GM12878 (cell line): ENCODE measurements at regions not wholly inside any gene's neighbourhood (a gene's known extent, or its start where the extent isn't known, plus 50 kb on each side); places are given as distances from the start of the nearest gene placed in this dataset.

Experiments
- ATF2 ChIP-seq: IDR thresholded peaks from 2 replicates; pipeline ENCODE4 v1.6.1; 2012; ENCODE audit warnings: low read length, inconsistent platforms
- BCL11A ChIP-seq: IDR thresholded peaks from 2 replicates; pipeline ENCODE4 v1.6.1; 2011; ENCODE audit warnings: low read depth, low read length
- BHLHE40 ChIP-seq, 2 experiments: fragments of 450-650 bp in 1 of 2; IDR thresholded peaks; 2 replicates each; pipeline ENCODE4 v1.6.1; 2011 to 2017; ENCODE audit warnings: low read depth in 2 of 2, borderline replicate concordance in 1 of 2, improper control_type of control experiment in 1 of 2, low read length in 1 of 2, mild to moderate bottlenecking in 1 of 2
- CTCF ChIP-seq, 3 experiments: IDR thresholded peaks in 2 of 3; conservative IDR thresholded peaks in 1 of 3; 2 replicates each; pipeline ENCODE4 v1.5.1; 2011; ENCODE audit warnings: low read depth in 3 of 3, low read length in 3 of 3, mild to moderate bottlenecking in 3 of 3, control low read depth in 2 of 3, moderate library complexity in 2 of 3, inconsistent platforms in 1 of 3, mixed read lengths in 1 of 3; ENCODE audit not compliant: control insufficient read depth in 2 of 3, insufficient read depth in 1 of 3; ENCODE audit errors: extremely low read depth in 1 of 3
- FOXK2 ChIP-seq: fragments of 450-650 bp; IDR thresholded peaks from 2 replicates; pipeline ENCODE4 v1.6.1; 2017; ENCODE audit warnings: mild to moderate bottlenecking, moderate library complexity
- PML ChIP-seq: IDR thresholded peaks from 2 replicates; pipeline ENCODE4 v1.6.1; 2012; ENCODE audit warnings: low read length, inconsistent platforms
- POLR2A ChIP-seq: IDR thresholded peaks from 2 replicates; pipeline ENCODE4 v1.6.1; 2011; ENCODE audit warnings: low read depth, mild to moderate bottlenecking, low read length
- TCF7 ChIP-seq: IDR thresholded peaks from 2 replicates; pipeline ENCODE4 v1.6.1; 2014; ENCODE audit warnings: antibody characterized with exemption, borderline replicate concordance

GRCh38 chr2:12620759-12621158 is 96.0 kb upstream of the TRIB2 start:
- no peak for TF ChIP-seq BHLHE40 (IDR thresholded peaks at IDR 0.05; ENCODE audit: borderline replicate concordance in 1 of 2, low read depth in 2 of 2, low read length in 1 of 2)
- no peak for TF ChIP-seq TCF7
- TF ChIP-seq PML, result no peak
- no peak for TF ChIP-seq CTCF (IDR thresholded peaks at IDR 0.05 in 2 of 3, conservative IDR thresholded peaks at IDR 0.05 in 1 of 3; ENCODE audit: control insufficient read depth in 2 of 3, extremely low read depth in 1 of 3, insufficient read depth in 1 of 3, low read depth in 3 of 3, low read length in 3 of 3)
- TF ChIP-seq POLR2A, result no peak
- no peak for TF ChIP-seq ATF2
- TF ChIP-seq FOXK2, result no peak
- TF ChIP-seq BCL11A, result no peak
